HepG2 (cell line): ENCODE measurements at regions not wholly inside any gene's neighbourhood (a gene's known extent, or its start where the extent isn't known, plus 50 kb on each side); places are given as distances from the start of the nearest gene placed in this dataset.
A peak's percentile ranks its signal among the peaks of the same experiment; 100 is the strongest.

Source experiments
- EP300 ChIP-seq, 3 experiments: sonication (generic) in 1 of 3; formaldehyde crosslinking in 1 of 3; IDR thresholded peaks; 2 replicates each; pipeline versions ENCODE4 v1.5.1 to v1.6.1; 2011 to 2020; ENCODE audit warnings: low read depth in 2 of 3, low read length in 2 of 3, borderline replicate concordance in 1 of 3, improper control_type of control experiment in 1 of 3, mild to moderate bottlenecking in 1 of 3, missing genetic modification reagents in 1 of 3, moderate library complexity in 1 of 3
- GLI4 ChIP-seq: sonication (generic); formaldehyde crosslinking; IDR thresholded peaks from 2 replicates; pipeline ENCODE4 v1.5.1; 2020; ENCODE audit warnings: missing genetic modification reagents, mild to moderate bottlenecking, moderate library complexity, borderline replicate concordance
- GPN1 ChIP-seq: sonication (generic); formaldehyde crosslinking; IDR thresholded peaks from 2 replicates; pipeline ENCODE4 v1.5.1; 2020; ENCODE audit warnings: missing genetic modification reagents, borderline replicate concordance
- GZF1 ChIP-seq: sonication (generic); formaldehyde crosslinking; IDR thresholded peaks from 2 replicates; pipeline ENCODE4 v1.5.1; 2020; ENCODE audit warnings: mild to moderate bottlenecking, missing genetic modification reagents
- KDM4B ChIP-seq: sonication (generic); formaldehyde crosslinking; IDR thresholded peaks from 2 replicates; pipeline ENCODE4 v1.4.0; 2020; ENCODE audit warnings: missing genetic modification reagents
- KMT2A ChIP-seq: sonication (generic); formaldehyde crosslinking; IDR thresholded peaks from 2 replicates; pipeline ENCODE4 v1.4.0; 2020; ENCODE audit warnings: missing genetic modification reagents
- MBNL3 ChIP-seq: fragments of 250-450 bp; sonication (Bioruptor Pico); conservative IDR thresholded peaks from 2 replicates; pipeline ENCODE4 v1.8.0; 2022; ENCODE audit warnings: mild to moderate bottlenecking, inconsistent platforms
- TGIF2 ChIP-seq: IDR thresholded peaks from 2 replicates; pipeline ENCODE4 v1.6.1; 2016; ENCODE audit warnings: control low read depth, missing compliant biosample characterization
- ZMAT3 ChIP-seq: sonication (generic); formaldehyde crosslinking; conservative IDR thresholded peaks from 2 replicates; pipeline ENCODE4 v1.7.0; 2021; ENCODE audit warnings: missing genetic modification reagents
- ZMYM4 ChIP-seq: sonication (generic); formaldehyde crosslinking; IDR thresholded peaks from 2 replicates; pipeline ENCODE4 v1.8.1; 2023; ENCODE audit warnings: mild to moderate bottlenecking, missing genetic modification reagents
- ZNF263 ChIP-seq: sonication (generic); formaldehyde crosslinking; IDR thresholded peaks from 2 replicates; pipeline ENCODE4 v1.4.0; 2020; ENCODE audit warnings: missing genetic modification reagents
- ZNF550 ChIP-seq: sonication (generic); formaldehyde crosslinking; IDR thresholded peaks from 2 replicates; pipeline ENCODE4 v1.4.0; 2020; ENCODE audit warnings: mild to moderate bottlenecking, missing genetic modification reagents, borderline replicate concordance
- ZNF773 ChIP-seq: sonication (generic); formaldehyde crosslinking; IDR thresholded peaks from 2 replicates; pipeline ENCODE4 v1.4.0; 2020; ENCODE audit warnings: missing genetic modification reagents, borderline replicate concordance
- TF ChIP-seq, protein P1 (sequence below): sonication (generic); formaldehyde crosslinking; IDR thresholded peaks from 2 replicates; pipeline ENCODE4 v1.5.0; 2020; ENCODE audit warnings: mild to moderate bottlenecking, missing genetic modification reagents
- TF ChIP-seq, protein P2 (sequence below): sonication (generic); formaldehyde crosslinking; IDR thresholded peaks from 2 replicates; pipeline ENCODE4 v1.5.1; 2020; ENCODE audit warnings: missing genetic modification reagents, mild to moderate bottlenecking, borderline replicate concordance
- TF ChIP-seq, protein P3 (sequence below): sonication (generic); formaldehyde crosslinking; IDR thresholded peaks from 2 replicates; pipeline ENCODE4 v1.5.0; 2020; ENCODE audit warnings: mild to moderate bottlenecking, missing genetic modification reagents
- TF ChIP-seq, protein P4 (sequence below): sonication (generic); formaldehyde crosslinking; IDR thresholded peaks from 2 replicates; pipeline ENCODE4 v1.9.0; 2021; ENCODE audit warnings: missing genetic modification reagents, borderline replicate concordance
- TF ChIP-seq, protein P5 (sequence below): IDR thresholded peaks from 2 replicates; pipeline ENCODE4 v1.6.1; 2016; ENCODE audit warnings: missing compliant biosample characterization, missing genetic modification reagents, borderline replicate concordance
- TF ChIP-seq, protein P6 (sequence below): sonication (generic); formaldehyde crosslinking; IDR thresholded peaks from 2 replicates; pipeline ENCODE4 v1.5.0; 2020; ENCODE audit warnings: missing genetic modification reagents

DNA sequence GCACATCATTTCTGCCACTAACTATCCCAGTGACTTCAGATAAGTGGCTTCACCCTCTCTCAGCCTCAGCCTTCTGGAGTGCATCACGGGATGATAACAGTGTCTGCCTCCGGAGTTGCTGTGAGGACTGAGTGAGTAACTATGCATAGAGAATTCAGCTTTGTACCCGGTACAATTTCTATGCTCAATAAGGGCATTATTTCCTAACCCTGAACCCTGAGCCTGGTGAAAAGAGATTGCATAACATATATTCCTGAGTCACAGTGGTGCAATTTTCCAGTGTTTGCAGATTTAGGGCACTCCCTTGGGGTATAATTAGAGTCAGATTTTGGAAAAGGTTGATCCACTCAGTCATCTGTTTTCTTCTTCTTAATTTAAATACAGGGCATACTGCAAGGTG is 181.1 kb downstream of the PTPN11 start (continued):
- TF ChIP-seq, protein P1, sequence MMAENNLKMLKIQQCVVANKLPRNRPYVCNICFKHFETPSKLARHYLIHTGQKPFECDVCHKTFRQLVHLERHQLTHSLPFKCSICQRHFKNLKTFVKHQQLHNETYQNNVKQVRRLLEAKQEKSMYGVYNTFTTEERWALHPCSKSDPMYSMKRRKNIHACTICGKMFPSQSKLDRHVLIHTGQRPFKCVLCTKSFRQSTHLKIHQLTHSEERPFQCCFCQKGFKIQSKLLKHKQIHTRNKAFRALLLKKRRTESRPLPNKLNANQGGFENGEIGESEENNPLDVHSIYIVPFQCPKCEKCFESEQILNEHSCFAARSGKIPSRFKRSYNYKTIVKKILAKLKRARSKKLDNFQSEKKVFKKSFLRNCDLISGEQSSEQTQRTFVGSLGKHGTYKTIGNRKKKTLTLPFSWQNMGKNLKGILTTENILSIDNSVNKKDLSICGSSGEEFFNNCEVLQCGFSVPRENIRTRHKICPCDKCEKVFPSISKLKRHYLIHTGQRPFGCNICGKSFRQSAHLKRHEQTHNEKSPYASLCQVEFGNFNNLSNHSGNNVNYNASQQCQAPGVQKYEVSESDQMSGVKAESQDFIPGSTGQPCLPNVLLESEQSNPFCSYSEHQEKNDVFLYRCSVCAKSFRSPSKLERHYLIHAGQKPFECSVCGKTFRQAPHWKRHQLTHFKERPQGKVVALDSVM (CRISPR knock-in tag), result 0 out of 2 replicates have a peak, but pooled peaks have one; percentile 9
- TF ChIP-seq KDM4B (CRISPR knock-in tag), result 0 out of 2 replicates have a peak, but pooled peaks have one; percentile 12
- TF ChIP-seq, protein P2, sequence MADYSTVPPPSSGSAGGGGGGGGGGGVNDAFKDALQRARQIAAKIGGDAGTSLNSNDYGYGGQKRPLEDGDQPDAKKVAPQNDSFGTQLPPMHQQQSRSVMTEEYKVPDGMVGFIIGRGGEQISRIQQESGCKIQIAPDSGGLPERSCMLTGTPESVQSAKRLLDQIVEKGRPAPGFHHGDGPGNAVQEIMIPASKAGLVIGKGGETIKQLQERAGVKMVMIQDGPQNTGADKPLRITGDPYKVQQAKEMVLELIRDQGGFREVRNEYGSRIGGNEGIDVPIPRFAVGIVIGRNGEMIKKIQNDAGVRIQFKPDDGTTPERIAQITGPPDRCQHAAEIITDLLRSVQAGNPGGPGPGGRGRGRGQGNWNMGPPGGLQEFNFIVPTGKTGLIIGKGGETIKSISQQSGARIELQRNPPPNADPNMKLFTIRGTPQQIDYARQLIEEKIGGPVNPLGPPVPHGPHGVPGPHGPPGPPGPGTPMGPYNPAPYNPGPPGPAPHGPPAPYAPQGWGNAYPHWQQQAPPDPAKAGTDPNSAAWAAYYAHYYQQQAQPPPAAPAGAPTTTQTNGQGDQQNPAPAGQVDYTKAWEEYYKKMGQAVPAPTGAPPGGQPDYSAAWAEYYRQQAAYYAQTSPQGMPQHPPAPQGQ, result no peak
- TF ChIP-seq, protein P3, sequence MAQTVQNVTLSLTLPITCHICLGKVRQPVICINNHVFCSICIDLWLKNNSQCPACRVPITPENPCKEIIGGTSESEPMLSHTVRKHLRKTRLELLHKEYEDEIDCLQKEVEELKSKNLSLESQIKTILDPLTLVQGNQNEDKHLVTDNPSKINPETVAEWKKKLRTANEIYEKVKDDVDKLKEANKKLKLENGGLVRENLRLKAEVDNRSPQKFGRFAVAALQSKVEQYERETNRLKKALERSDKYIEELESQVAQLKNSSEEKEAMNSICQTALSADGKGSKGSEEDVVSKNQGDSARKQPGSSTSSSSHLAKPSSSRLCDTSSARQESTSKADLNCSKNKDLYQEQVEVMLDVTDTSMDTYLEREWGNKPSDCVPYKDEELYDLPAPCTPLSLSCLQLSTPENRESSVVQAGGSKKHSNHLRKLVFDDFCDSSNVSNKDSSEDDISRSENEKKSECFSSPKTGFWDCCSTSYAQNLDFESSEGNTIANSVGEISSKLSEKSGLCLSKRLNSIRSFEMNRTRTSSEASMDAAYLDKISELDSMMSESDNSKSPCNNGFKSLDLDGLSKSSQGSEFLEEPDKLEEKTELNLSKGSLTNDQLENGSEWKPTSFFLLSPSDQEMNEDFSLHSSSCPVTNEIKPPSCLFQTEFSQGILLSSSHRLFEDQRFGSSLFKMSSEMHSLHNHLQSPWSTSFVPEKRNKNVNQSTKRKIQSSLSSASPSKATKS (CRISPR knock-in tag), result no peak
- peak; percentile 72 to 89; a peak in 3 of 4 replicates for TF ChIP-seq EP300 (IDR thresholded peaks at IDR 0.05; ENCODE audit: low read depth in 2 of 2, low read length in 2 of 2)
- TF ChIP-seq EP300 (CRISPR knock-in tag; IDR thresholded peaks at IDR 0.05; ENCODE audit: borderline replicate concordance), result peak; percentile 66; the same call in 1 of the 2 replicates
- TF ChIP-seq, protein P4, sequence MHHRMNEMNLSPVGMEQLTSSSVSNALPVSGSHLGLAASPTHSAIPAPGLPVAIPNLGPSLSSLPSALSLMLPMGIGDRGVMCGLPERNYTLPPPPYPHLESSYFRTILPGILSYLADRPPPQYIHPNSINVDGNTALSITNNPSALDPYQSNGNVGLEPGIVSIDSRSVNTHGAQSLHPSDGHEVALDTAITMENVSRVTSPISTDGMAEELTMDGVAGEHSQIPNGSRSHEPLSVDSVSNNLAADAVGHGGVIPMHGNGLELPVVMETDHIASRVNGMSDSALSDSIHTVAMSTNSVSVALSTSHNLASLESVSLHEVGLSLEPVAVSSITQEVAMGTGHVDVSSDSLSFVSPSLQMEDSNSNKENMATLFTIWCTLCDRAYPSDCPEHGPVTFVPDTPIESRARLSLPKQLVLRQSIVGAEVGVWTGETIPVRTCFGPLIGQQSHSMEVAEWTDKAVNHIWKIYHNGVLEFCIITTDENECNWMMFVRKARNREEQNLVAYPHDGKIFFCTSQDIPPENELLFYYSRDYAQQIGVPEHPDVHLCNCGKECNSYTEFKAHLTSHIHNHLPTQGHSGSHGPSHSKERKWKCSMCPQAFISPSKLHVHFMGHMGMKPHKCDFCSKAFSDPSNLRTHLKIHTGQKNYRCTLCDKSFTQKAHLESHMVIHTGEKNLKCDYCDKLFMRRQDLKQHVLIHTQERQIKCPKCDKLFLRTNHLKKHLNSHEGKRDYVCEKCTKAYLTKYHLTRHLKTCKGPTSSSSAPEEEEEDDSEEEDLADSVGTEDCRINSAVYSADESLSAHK (CRISPR knock-in tag), result no peak
- no peak for TF ChIP-seq ZMAT3 (CRISPR knock-in tag)
- TF ChIP-seq, protein P5, sequence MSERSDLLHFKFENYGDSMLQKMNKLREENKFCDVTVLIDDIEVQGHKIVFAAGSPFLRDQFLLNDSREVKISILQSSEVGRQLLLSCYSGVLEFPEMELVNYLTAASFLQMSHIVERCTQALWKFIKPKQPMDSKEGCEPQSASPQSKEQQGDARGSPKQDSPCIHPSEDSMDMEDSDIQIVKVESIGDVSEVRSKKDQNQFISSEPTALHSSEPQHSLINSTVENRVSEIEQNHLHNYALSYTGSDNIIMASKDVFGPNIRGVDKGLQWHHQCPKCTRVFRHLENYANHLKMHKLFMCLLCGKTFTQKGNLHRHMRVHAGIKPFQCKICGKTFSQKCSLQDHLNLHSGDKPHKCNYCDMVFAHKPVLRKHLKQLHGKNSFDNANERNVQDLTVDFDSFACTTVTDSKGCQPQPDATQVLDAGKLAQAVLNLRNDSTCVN (CRISPR knock-in tag), result no peak
- no peak for TF ChIP-seq KMT2A (CRISPR knock-in tag)
- TF ChIP-seq GZF1 (CRISPR knock-in tag), result no peak
- TF ChIP-seq ZNF773 (CRISPR knock-in tag), result no peak
- TF ChIP-seq ZNF550, result no peak
- peak; percentile 69 for TF ChIP-seq ZMYM4 (CRISPR knock-in tag)
- TF ChIP-seq GPN1, result no peak
- no peak for TF ChIP-seq TGIF2 (CRISPR knock-in tag)
- TF ChIP-seq GLI4 (CRISPR knock-in tag), result no peak
- TF ChIP-seq MBNL3 (CRISPR knock-in tag), result no peak
- TF ChIP-seq, protein P6, sequence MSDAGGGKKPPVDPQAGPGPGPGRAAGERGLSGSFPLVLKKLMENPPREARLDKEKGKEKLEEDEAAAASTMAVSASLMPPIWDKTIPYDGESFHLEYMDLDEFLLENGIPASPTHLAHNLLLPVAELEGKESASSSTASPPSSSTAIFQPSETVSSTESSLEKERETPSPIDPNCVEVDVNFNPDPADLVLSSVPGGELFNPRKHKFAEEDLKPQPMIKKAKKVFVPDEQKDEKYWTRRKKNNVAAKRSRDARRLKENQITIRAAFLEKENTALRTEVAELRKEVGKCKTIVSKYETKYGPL, result peak; percentile 95
- TF ChIP-seq ZNF263 (CRISPR knock-in tag), result no peak
